PC-9 (cell line): ENCODE measurements at regions not wholly inside any gene's neighbourhood (a gene's known extent, or its start where the extent isn't known, plus 50 kb on each side); places are given as distances from the start of the nearest gene placed in this dataset.

Experiments used
- BruUV-seq: library from RNA; stranded (reverse); fragments of 400-500 nt; replicated peaks from 2 replicates; lab custom pipeline; 2021; lab: Mats Ljungman, UMichigan
- CTCF ChIA-PET: fragments of 300-600 bp; sonication (Branson Sonifier 250); formaldehyde crosslinking; loops from one replicate; lab custom pipeline; 2022; ENCODE audit warnings: antibody characterized with exemption; lab: Charles Lee
- POLR2A ChIA-PET: fragments of 300-600 bp; sonication (Branson Sonifier 250); formaldehyde crosslinking; loops from one replicate; lab custom pipeline; 2022; ENCODE audit warnings: antibody characterized with exemption; ENCODE audit not compliant: unreplicated experiment; lab: Charles Lee
- DNase-seq, 2 experiments: peaks; one replicate each; pipeline versions ENCODE4 v3.0.0 to v3.0.0-alpha.2; 2015 to 2022; ENCODE audit warnings: mixed read lengths in 1 of 2
- H2AFZ ChIP-seq: fragments of 200-600 bp; sonication (generic); 2 replicates; pipeline ENCODE4 v1.8.1; 2017; ENCODE audit warnings: antibody characterized with exemption
- H3F3A ChIP-seq: fragments of 200-600 bp; sonication (generic); 2 replicates; pipeline ENCODE4 v1.8.1; 2017; ENCODE audit warnings: antibody characterized with exemption, mild to moderate bottlenecking, low read depth; ENCODE audit not compliant: insufficient read depth
- H3K27ac ChIP-seq: fragments of 200-600 bp; sonication (generic); 2 replicates; pipeline ENCODE4 v1.6.1; 2016; ENCODE audit warnings: mixed run types
- H3K27me3 ChIP-seq: fragments of 200-600 bp; sonication (generic); 2 replicates; pipeline ENCODE4 v1.6.1; 2016; ENCODE audit warnings: low read depth, mixed run types; ENCODE audit not compliant: insufficient read depth
- H3K36me3 ChIP-seq: fragments of 200-600 bp; sonication (generic); 2 replicates; pipeline ENCODE4 v1.6.1; 2016; ENCODE audit warnings: low read depth, mixed run types
- H3K4me1 ChIP-seq: fragments of 200-600 bp; sonication (generic); replicated peaks from 2 replicates; pipeline ENCODE4 v1.6.1; 2016; ENCODE audit warnings: mixed run types; ENCODE audit not compliant: insufficient read depth
- H3K4me2 ChIP-seq: fragments of 200-600 bp; sonication (generic); 2 replicates; pipeline ENCODE4 v1.6.1; 2017; ENCODE audit warnings: mixed run types
- H3K4me3 ChIP-seq: fragments of 200-600 bp; sonication (generic); 2 replicates; pipeline ENCODE4 v1.6.1; 2016; ENCODE audit warnings: mixed run types
- H3K79me2 ChIP-seq: fragments of 200-600 bp; sonication (generic); 2 replicates; pipeline ENCODE4 v1.6.1; 2017; ENCODE audit warnings: low read depth, mixed run types
- H3K9me2 ChIP-seq: fragments of 200-600 bp; sonication (generic); 2 replicates; pipeline ENCODE4 v1.8.1; 2017; ENCODE audit warnings: mild to moderate bottlenecking; ENCODE audit not compliant: insufficient read depth
- H3K9me3 ChIP-seq: fragments of 200-600 bp; sonication (generic); 2 replicates; pipeline ENCODE4 v1.8.1; 2016; ENCODE audit warnings: low read depth; ENCODE audit not compliant: insufficient read depth
- H4K20me1 ChIP-seq: fragments of 200-600 bp; sonication (generic); 2 replicates; pipeline ENCODE4 v1.8.1; 2017; ENCODE audit not compliant: insufficient read depth
- CTCF ChIP-seq: fragments of 200-600 bp; sonication (generic); conservative IDR thresholded peaks from 2 replicates; pipeline ENCODE4 v1.6.1; 2017; ENCODE audit warnings: mixed run types, antibody characterized with exemption, mild to moderate bottlenecking, moderate library complexity
- EZH2 ChIP-seq: fragments of 200-600 bp; sonication (generic); IDR thresholded peaks from 2 replicates; pipeline ENCODE4 v1.8.0; 2017; ENCODE audit warnings: antibody characterized with exemption, low read depth
- intact Hi-C: fragments of 100-400 bp; cut with micrococcal nuclease; formaldehyde crosslinking; loops from one replicate; pipeline ENCODE4 v1.10.0; 2022; ENCODE audit not compliant: unreplicated experiment

GRCh38 chr1:226467443-226467842, 59.5 kb upstream of the PARP1 start:
- H3K36me3 ChIP-seq = no peaks in the 10 kb centered on the region
- no peak overlapping the region for H3K27ac ChIP-seq
- TF ChIP-seq CTCF = no peak
- TF ChIP-seq EZH2 = no peak
- no peaks in the 10 kb centered on the region for H3K79me2 ChIP-seq
- DNase-seq = no peak
- ChIA-PET POLR2A (no interaction called here), CTCF (no interaction called here)
- no peaks in the 10 kb centered on the region for H4K20me1 ChIP-seq
- H3K4me2 ChIP-seq = no peak overlapping the region
- no peak overlapping the region for H2AFZ ChIP-seq
- no peaks in the 10 kb centered on the region; the same call in 1 of the 2 replicates for H3K9me3 ChIP-seq
- no peak overlapping the region for H3K4me3 ChIP-seq
- H3F3A ChIP-seq = no peaks in the 10 kb centered on the region
- no TSS peak for BruUV-seq
- intact Hi-C loops = no loop called here
- no peaks in the 10 kb centered on the region for H3K9me2 ChIP-seq
- peaks cover 62% of the 10 kb centered on the region for H3K27me3 ChIP-seq
- H3K4me1 ChIP-seq = no peaks in the 10 kb centered on the region

GRCh38 chr1:226470921-226471866, 63.3 kb upstream of the PARP1 start:
- Histone ChIP-seq H3K4me2 (no peak overlapping the region), H4K20me1 (no peaks in the 10 kb centered on the region), H3K79me2 (no peaks in the 10 kb centered on the region), H3K9me3 (no peaks in the 10 kb centered on the region), H3K4me1 (no peaks in the 10 kb centered on the region), H3K36me3 (no peaks in the 10 kb centered on the region), H3K4me3 (no peak overlapping the region), H3F3A (no peaks in the 10 kb centered on the region), H3K27ac (no peak overlapping the region), H3K27me3 (peaks cover 46% of the 10 kb centered on the region), H3K9me2 (no peaks in the 10 kb centered on the region), H2AFZ (no peak overlapping the region)
- intact Hi-C loops = no loop called here
- no peak for DNase-seq
- POLR2A ChIA-PET = no interaction called here
- no TSS peak for BruUV-seq
- CTCF ChIA-PET = no interaction called here
- TF ChIP-seq EZH2 = no peak
- no peak for TF ChIP-seq CTCF

GRCh38 chr1:226473325-226473724, 65.4 kb upstream of the PARP1 start:
- no peak for TF ChIP-seq EZH2
- no peaks in the 10 kb centered on the region for H3K9me2 ChIP-seq
- no peaks in the 10 kb centered on the region for H3F3A ChIP-seq
- no peak overlapping the region for H3K4me3 ChIP-seq
- H3K4me1 ChIP-seq = peaks cover 15% of the 10 kb centered on the region
- no peak overlapping the region for H3K27ac ChIP-seq
- H3K27me3 ChIP-seq = peaks cover 27% of the 10 kb centered on the region; the same call in 1 of the 2 replicates
- BruUV-seq = no TSS peak
- POLR2A ChIA-PET = interaction anchor here (0.6 kb wide), 1 partner anchor 19 kb away, joined by 5 read pairs; no protein-coding TSS in a partner anchor
- H3K9me3 ChIP-seq = no peaks in the 10 kb centered on the region
- DNase-seq = no peak
- H2AFZ ChIP-seq = no peak overlapping the region
- intact Hi-C loops = no loop called here
- H3K79me2 ChIP-seq = no peaks in the 10 kb centered on the region
- CTCF ChIA-PET = no interaction called here
- no peaks in the 10 kb centered on the region for H3K36me3 ChIP-seq
- H3K4me2 ChIP-seq = no peak overlapping the region
- no peaks in the 10 kb centered on the region for H4K20me1 ChIP-seq
